IMR-90 (cell line): ENCODE measurements at regions not wholly inside any gene's neighbourhood (a gene's known extent, or its start where the extent isn't known, plus 50 kb on each side); places are given as distances from the start of the nearest gene placed in this dataset.
"Not testable (repeated sequence)": the region's sequence is repeated elsewhere in the genome, so short reads cannot be mapped to it uniquely, and the experiment has no call there.

ENCODE experiments used
- ATAC-seq: fragments of 200-7000 bp; cut with Tn5 transposase; 2 replicates; pipeline ENCODE4 v1.9.1; 2020; ENCODE audit warnings: low read depth, mild to moderate bottlenecking, moderate library complexity
- BruUV-seq: library from RNA; stranded (reverse); fragments of 400-500 nt; replicated peaks from 2 replicates; lab custom pipeline; 2021; lab: Mats Ljungman, UMichigan
- CTCF ChIA-PET: fragments of 300-600 bp; formaldehyde crosslinking; extraction: SDS; loops from one replicate; lab custom pipeline; 2021; ENCODE audit warnings: antibody characterized with exemption; lab: Yijun Ruan, JAX
- POLR2A ChIA-PET: fragments of 300-600 bp; sonication (Branson Sonifier 250); formaldehyde crosslinking; loops from one replicate; lab custom pipeline; 2022; ENCODE audit warnings: antibody characterized with exemption; ENCODE audit not compliant: unreplicated experiment; lab: Charles Lee
- DNase-seq: peaks from one replicate; pipeline ENCODE4 v3.0.0; 2013
- H2AFZ ChIP-seq: replicated peaks from 2 replicates; pipeline ENCODE3; 2013; ENCODE audit warnings: low read length, mild to moderate bottlenecking; ENCODE audit not compliant: poor library complexity
- H2AK5ac ChIP-seq: 2 replicates; pipeline ENCODE4 v1.6.1; 2013; ENCODE audit warnings: low read depth, low read length, inconsistent platforms
- H2AK9ac ChIP-seq: replicated peaks from 2 replicates; pipeline ENCODE3; 2013; ENCODE audit warnings: mild to moderate bottlenecking, low read depth, low read length, moderate library complexity; ENCODE audit not compliant: poor library complexity
- H2BK120ac ChIP-seq: 2 replicates; pipeline ENCODE4 v1.6.1; 2013; ENCODE audit warnings: low read depth, low read length, inconsistent platforms
- H2BK15ac ChIP-seq: 3 replicates; pipeline ENCODE4 v1.6.1; 2013; ENCODE audit warnings: low read depth, low read length, inconsistent platforms
- H2BK20ac ChIP-seq: 2 replicates; pipeline ENCODE4 v1.6.1; 2013; ENCODE audit warnings: low read depth, mild to moderate bottlenecking, inconsistent platforms, low read length, moderate library complexity
- H2BK5ac ChIP-seq: 2 replicates; pipeline ENCODE4 v1.6.1; 2013; ENCODE audit warnings: mild to moderate bottlenecking, low read depth, low read length, inconsistent platforms; ENCODE audit not compliant: poor library complexity, severe bottlenecking
- H3K14ac ChIP-seq: replicated peaks from 2 replicates; pipeline ENCODE4 v1.6.1; 2013; ENCODE audit warnings: low read depth, low read length, inconsistent platforms
- H3K18ac ChIP-seq: 2 replicates; pipeline ENCODE4 v1.6.1; 2013; ENCODE audit warnings: low read depth, low read length, control low read depth
- H3K23ac ChIP-seq: 2 replicates; pipeline ENCODE4 v1.6.1; 2013; ENCODE audit warnings: low read depth, low read length, inconsistent platforms
- H3K27ac ChIP-seq: 2 replicates; pipeline ENCODE4 v1.5.1; 2013; ENCODE audit warnings: mild to moderate bottlenecking, control low read depth, low read length; ENCODE audit not compliant: insufficient read depth
- H3K27me3 ChIP-seq: 2 replicates; pipeline ENCODE4 v1.6.1; 2013; ENCODE audit warnings: low read length; ENCODE audit not compliant: control insufficient read depth, insufficient read depth
- H3K36me3 ChIP-seq: 2 replicates; pipeline ENCODE4 v1.6.1; 2013; ENCODE audit warnings: low read length, mixed read lengths; ENCODE audit not compliant: control insufficient read depth, insufficient read depth
- H3K4ac ChIP-seq: 2 replicates; pipeline ENCODE4 v1.6.1; 2013; ENCODE audit warnings: low read depth, low read length, inconsistent platforms
- H3K4me1 ChIP-seq: 2 replicates; pipeline ENCODE4 v1.6.1; 2013; ENCODE audit warnings: low read length, mixed read lengths; ENCODE audit not compliant: control insufficient read depth, insufficient read depth
- H3K4me2 ChIP-seq: 2 replicates; pipeline ENCODE4 v1.6.1; 2013; ENCODE audit warnings: low read depth, mild to moderate bottlenecking, control low read depth, low read length, moderate library complexity
- H3K4me3 ChIP-seq: 2 replicates; pipeline ENCODE4 v1.5.1; 2013; ENCODE audit warnings: low read depth, mild to moderate bottlenecking, control low read depth, low read length, moderate library complexity; ENCODE audit not compliant: insufficient read depth
- H3K56ac ChIP-seq: 2 replicates; pipeline ENCODE4 v1.6.1; 2013; ENCODE audit warnings: low read length, inconsistent platforms; ENCODE audit not compliant: insufficient read depth; ENCODE audit errors: extremely low read depth
- H3K79me1 ChIP-seq, 2 experiments: 2 replicates each; pipeline ENCODE4 v1.6.1; 2013; ENCODE audit warnings: low read length in 2 of 2, inconsistent platforms in 1 of 2, low read depth in 1 of 2
- H3K9ac ChIP-seq: 2 replicates; pipeline ENCODE4 v1.6.1; 2013; ENCODE audit warnings: low read depth, low read length, control low read depth
- H3K9me1 ChIP-seq: 2 replicates; pipeline ENCODE4 v1.6.1; 2013; ENCODE audit warnings: low read length, inconsistent platforms; ENCODE audit not compliant: insufficient read depth
- H3K9me3 ChIP-seq: 2 replicates; pipeline ENCODE4 v1.6.1; 2013; ENCODE audit warnings: low read length; ENCODE audit not compliant: control insufficient read depth, insufficient read depth
- H4K20me1 ChIP-seq: 2 replicates; pipeline ENCODE4 v1.6.1; 2013; ENCODE audit warnings: low read length, inconsistent platforms; ENCODE audit not compliant: insufficient read depth
- H4K5ac ChIP-seq: 2 replicates; pipeline ENCODE4 v1.6.1; 2013; ENCODE audit warnings: mild to moderate bottlenecking, low read depth, low read length, control low read depth
- H4K8ac ChIP-seq, 2 experiments: 2 replicates each; pipeline ENCODE4 v1.6.1; 2013; ENCODE audit warnings: low read depth in 2 of 2, low read length in 2 of 2, control low read depth in 1 of 2, inconsistent platforms in 1 of 2
- H4K91ac ChIP-seq: 2 replicates; pipeline ENCODE4 v1.6.1; 2013; ENCODE audit warnings: low read depth, low read length, inconsistent platforms; ENCODE audit not compliant: insufficient read depth
- WGBS, 2 experiments: methylation state at CpG; one replicate each; pipeline versions ENCODE4 v1.1.5 to v1.1.7; 2013; ENCODE audit warnings: missing lambda C conversion rate in 2 of 2; ENCODE audit not compliant: insufficient read length in 1 of 2; ENCODE audit errors: extremely low coverage in 2 of 2; 5-methylcytosine and 5-hydroxymethylcytosine counted together
- dilution Hi-C: fragments of 300-500 bp; cut with HindIII; formaldehyde crosslinking; loops from one replicate; pipeline ENCODE4 v1.14.3; 2018; ENCODE audit warnings: low sequenced_read_pairs; ENCODE audit not compliant: unreplicated experiment
- in situ Hi-C: fragments of 300-500 bp; cut with MboI; formaldehyde crosslinking; loops from 3 replicates; pipeline ENCODE4 v1.14.3; 2019; ENCODE audit warnings: low sequenced_read_pairs, inconsistent platforms, mixed read lengths
- intact Hi-C: fragments of 100-400 bp; cut with micrococcal nuclease; formaldehyde crosslinking; loops from 2 replicates; pipeline ENCODE4 v1.10.0; 2022

DNA sequence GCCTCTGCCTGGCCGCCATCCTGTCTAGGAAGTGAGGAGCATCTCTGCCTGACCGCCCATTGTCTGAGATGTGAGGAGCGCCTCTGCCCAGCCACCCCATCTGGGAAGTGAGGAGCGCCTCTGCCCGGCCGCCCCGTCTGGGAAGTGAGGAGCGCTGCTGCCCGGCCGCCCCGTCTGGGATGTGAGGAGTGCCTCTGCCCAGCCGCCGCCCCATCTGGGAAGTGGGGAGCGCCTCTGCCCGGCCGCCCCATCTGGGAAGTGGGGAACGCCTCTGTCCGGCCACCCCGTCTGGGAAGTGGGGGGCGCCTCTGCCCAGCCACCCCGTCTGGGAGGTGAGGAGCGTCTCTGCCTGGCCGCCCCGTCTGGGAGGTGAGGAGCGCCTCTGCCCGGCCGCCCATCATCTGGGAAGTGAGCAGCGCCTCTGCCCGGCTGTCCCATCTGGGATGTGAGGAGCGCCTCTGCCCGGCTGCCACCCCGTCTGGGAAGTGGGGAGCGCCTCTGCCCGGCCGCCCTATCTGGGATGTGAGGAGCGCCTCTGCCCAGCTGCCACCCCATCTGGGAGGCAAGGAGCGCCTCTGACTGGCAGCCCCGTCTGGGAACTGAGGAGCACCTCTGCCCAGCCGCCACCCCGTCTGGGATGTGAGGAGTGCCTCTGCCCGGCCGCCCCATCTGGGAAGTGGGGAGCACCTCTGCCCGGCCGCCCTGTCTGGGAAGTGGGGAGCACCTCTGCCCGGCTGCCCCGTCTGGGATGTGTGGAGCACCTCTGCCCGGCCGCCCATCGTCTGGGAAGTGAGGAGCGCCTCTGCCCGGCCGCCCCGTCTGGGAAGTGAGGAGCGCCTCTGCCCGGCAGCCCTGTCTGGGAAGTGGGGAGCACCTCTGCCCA is 787.3 kb downstream of the PLA2G4A start:
- POLR2A ChIA-PET, CTCF ChIA-PET, H2BK5ac ChIP-seq, H3K4me1 ChIP-seq, dilution Hi-C loops, H2BK20ac ChIP-seq, H2BK120ac ChIP-seq, intact Hi-C loops, H3K27ac ChIP-seq, H3K27me3 ChIP-seq, H3K4ac ChIP-seq, H3K9me1 ChIP-seq, H2AK5ac ChIP-seq, H3K23ac ChIP-seq, H2AFZ ChIP-seq, H4K5ac ChIP-seq, H3K14ac ChIP-seq, H2AK9ac ChIP-seq, ATAC-seq, H3K36me3 ChIP-seq, H3K79me1 ChIP-seq, H3K4me2 ChIP-seq, H3K9ac ChIP-seq, DNase-seq, H3K9me3 ChIP-seq, H4K8ac ChIP-seq, H3K18ac ChIP-seq, in situ Hi-C loops, H2BK15ac ChIP-seq, H3K4me3 ChIP-seq, H4K91ac ChIP-seq, H4K20me1 ChIP-seq, BruUV-seq, H3K56ac ChIP-seq: not testable (repeated sequence)
- 92% methylated on average over 19 of the region's 55 CpGs; no CpG with 5 or more reads in 1 of the 2 experiments for WGBS, 2 experiments

GRCh38 chr1:187616830-187617229 is 788.1 kb downstream of the PLA2G4A start:
- H4K5ac ChIP-seq, H3K27me3 ChIP-seq, H3K9me1 ChIP-seq, CTCF ChIA-PET, H2BK5ac ChIP-seq, H4K91ac ChIP-seq, H4K8ac ChIP-seq, H2AK9ac ChIP-seq, H3K9me3 ChIP-seq, intact Hi-C loops, dilution Hi-C loops, H3K27ac ChIP-seq, in situ Hi-C loops, H3K14ac ChIP-seq, H2BK15ac ChIP-seq, H2AK5ac ChIP-seq, H3K36me3 ChIP-seq, POLR2A ChIA-PET, H3K4me2 ChIP-seq, H3K9ac ChIP-seq, H2BK20ac ChIP-seq, H3K4ac ChIP-seq, H3K23ac ChIP-seq, H3K79me1 ChIP-seq, H2BK120ac ChIP-seq, H4K20me1 ChIP-seq, DNase-seq, H2AFZ ChIP-seq, ATAC-seq, H3K4me3 ChIP-seq, H3K56ac ChIP-seq, H3K4me1 ChIP-seq, BruUV-seq, H3K18ac ChIP-seq: not testable (repeated sequence)
- no CpG with 5 or more reads among the region's 21 CpGs for WGBS, 2 experiments
